ENCODE measurements at regions not wholly inside any gene's neighbourhood (a gene's known extent, or its start where the extent isn't known, plus 50 kb on each side); places are given as distances from the start of the nearest gene placed in this dataset.

DNA sequence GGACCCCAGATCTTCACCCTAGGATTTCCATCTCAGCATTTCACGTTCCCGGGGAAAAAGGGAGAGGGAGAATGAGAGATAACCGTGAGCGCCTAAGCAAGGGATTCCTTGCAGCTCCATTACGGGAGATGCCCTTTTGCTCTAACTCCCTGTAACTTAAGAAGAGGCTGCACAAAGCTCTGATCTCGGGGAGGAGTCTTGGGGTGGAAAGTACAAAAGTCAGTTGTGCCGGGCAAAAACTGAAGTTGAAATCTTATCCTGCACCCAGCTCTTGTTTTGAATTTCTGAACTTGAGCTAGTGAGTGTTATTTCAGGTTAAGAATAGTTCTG, 256.4 kb upstream of the SOX21 start:
- no peak for DNase-seq

DNA sequence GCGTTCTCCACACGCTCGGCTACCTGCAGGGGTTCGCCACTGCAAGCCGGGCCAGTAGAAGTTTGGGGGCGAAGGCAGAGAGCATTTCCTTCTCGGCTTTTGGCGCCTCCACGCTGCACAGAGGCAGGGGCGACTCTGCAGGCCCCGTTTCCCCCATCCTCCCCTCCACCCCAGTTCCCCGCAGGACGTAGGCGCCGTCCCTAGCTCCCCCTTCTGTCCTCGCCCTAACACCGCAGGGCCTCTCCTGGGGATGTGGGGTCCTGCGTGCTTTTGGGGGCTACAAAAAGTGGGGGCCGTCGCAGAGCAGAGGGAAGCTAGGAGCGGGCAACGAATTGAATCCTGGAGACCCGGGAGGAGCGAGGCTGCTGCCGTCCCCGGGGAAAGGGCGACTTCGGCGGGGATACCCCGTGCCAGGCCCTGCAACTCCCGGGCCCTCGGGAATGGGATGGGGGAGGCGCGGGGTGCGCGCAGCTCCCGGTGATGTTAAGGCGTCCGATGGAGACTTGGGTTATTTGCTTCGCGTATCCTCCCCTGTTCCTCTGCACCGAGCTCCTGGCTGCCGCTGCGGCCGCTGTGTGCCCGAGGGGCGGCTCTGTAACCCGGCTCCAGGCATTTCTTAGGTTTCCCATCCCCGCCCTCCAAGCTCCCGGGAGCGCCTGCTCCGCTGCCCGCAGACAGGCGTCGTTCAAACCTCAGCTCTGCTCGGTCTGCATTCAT, 255.9 kb upstream of the SOX21 start:
- DNase-seq, result no peak

DNA sequence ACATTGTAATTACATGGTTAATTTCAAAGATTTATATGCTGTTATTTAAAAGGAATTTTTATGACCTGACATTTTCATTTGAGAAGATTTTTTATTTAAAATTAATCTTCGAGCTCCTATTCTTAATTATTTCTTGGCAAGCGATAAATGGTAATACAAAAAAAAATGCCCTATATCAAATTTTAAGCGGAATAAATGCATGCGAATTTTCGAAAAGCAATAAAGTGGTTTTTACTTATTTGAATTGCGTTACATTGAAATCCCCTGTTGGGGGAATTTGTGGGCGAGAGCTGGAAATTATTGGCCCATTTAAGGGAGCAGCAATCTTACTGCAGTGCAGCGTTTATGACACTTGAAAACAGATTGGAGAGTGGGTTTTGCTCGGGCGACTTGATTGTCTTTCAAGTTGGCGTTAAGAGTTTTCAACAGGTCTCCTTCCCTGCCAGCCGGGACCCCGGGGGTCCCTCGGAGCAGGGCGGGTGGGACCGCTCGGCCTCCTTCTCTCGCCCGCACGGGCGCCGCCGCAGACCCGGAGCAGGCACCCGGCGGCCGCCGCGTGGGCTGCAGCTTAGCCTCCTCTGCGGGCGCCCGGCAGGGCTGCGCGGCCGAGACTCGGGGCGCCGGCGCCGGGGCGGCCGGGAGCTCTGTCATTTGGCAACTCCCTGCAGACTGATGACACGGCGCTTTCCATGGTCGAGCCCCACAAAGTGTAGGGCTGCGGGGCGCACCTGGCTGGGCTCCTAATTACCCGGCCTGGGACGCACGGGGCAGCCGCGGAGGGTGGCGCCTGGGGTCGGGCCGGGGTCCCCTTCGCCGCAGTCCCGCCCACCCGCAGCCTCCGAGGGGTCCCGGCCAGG, 255.1 kb upstream of the SOX21 start:
- DNase-seq, result no peak

DNA sequence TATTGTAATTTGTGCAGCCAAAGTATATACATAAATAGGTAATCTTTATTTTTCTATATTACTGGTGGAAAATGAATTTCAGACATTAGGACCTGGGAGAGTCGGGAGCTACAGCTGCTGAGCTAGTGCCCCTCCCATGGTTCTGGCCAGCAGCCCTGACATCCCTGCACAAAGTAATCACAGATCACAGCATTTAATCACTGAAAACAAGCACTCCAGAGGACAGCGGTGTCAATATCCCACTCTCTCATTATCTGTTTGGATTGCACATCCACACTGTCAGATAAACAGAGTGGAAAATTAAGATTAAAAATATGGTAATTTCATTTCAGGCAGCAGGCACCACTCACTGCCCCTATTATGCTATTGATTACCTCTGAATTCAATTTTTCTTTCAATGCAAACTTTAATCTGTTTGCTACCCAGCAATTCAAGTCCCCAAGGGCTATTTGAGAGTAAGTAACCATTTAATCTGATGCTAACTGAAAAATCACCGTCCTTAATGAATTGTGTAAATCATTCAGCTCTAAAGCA, 254.1 kb upstream of the SOX21 start:
- DNase-seq, result no peak

DNA sequence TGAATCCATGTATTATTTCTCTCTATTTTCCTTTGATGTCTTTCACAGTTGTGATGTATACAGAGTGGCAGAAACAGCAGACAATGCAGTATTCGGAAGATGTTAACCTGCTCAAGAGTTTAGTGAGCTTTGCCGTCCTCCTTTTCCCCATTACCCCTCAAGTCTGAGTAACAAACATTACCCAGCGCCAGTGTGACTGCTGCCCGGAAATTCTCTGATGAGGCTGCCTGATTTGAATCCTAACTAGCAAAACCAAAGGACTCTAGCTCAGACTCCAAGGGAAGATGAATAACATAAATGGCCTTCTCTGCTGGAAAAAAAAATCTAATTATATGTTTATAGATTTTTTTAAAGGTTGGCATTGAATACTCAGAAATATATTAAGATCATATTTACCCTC, 247.3 kb upstream of the SOX21 start:
- no peak for DNase-seq

DNA sequence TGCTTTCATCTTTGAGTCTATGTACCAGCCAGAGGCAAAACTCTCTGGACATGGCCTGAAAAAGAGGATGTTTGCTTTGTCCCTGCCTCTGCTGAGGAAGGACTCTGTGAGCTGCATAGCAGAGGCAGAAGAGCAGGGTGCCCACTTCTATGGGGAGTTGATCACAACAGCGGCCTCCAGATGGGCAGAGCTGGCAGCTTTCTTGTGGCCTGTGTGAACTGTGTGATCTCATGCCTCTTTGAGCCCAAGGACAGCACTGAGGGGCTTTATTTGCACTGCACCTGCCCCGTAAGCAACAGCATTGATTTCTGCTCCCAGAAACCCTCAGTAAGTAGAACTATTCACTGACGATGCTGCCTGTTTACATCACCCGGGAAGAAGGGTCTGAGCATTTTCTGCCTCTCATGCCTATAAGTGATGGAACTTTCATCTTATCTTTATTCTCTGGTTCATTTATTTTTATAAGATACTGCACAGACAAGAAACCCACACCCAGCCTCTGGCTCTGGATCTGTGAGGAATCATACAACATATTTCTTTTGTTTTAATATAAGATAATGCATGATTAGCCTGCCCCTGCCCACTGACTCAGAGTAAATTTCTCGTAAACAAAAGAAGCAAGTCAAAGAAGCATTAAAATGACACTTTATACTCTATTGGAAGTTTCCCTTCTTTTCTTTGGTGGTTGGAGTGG, 244.2 kb upstream of the SOX21 start:
- no peak for DNase-seq

DNA sequence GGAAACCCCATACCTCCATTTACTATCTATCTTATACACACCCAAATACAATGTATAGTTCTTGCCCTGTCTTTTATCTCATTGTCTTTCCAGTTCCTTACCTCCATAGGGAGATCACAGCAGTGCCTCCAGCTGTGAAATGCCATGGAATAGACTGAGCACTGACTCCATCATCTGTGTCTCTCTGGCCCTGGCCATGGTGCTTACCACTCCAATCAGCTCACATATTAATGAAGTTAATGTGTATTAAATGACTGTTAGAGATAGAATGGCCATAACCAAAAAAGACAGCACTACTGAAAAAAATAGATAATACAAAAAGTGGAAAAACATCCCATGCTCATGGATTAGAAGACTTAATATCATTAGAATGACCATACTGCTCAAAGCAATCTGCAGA, 240.4 kb upstream of the SOX21 start:
- no peak for DNase-seq

DNA sequence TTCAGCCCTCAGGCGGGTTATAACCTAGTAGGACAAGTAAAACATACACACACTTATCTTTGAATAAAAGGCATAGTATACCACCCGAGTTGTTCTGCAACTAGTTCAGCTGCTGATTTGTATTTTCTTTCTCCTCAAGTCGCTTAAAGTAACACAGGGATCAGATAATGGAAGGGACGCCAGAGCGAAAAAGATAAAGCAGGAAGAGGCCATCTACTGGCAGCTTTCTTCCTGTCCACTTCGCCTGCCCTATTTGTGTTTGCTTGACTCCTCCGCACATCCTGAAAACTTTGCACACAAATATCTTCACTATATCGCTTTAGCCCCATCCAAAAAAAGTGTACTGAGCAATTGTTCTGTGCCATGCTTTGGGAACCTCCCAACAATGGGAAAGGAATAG, 238.0 kb upstream of the SOX21 start:
- no peak for DNase-seq

DNA sequence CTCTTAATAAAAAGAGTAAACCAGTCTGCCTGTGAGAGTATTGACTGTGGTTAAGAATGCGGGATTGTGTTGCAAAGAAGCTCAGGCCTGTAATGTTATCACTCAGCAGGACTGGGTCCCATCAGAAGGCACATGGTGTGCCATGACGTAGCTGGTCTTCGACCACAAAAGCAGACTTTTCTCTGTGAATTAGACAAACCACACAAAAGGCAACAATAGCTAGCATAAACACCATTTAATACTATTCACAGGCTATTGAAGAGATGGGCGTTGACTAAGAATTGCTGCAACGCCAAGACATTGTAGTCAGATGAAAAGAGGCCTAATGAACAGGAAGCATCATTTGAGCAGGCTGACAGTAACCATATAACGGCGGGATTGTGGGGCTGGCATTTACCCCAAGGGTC, 235.6 kb upstream of the SOX21 start:
- no peak for DNase-seq

DNA sequence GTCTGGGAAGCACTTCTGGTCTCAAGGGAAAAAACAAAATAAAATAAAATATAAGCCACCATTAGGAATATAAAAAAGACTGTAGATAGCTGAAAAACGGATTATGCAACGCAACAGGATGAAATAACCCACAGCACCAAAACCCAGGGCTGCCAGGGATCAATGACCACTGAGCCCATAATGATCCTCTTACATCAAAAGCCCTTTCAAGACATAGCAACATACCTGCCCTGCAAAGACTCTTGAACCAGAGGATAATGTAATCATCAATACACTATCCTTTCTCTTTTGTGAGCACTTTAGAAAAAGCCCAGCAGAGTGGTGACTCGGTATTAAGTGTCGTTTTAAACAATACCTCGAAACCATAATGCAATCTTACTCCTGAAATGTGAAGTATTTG, 235.0 kb upstream of the SOX21 start:
- DNase-seq, result no peak

DNA sequence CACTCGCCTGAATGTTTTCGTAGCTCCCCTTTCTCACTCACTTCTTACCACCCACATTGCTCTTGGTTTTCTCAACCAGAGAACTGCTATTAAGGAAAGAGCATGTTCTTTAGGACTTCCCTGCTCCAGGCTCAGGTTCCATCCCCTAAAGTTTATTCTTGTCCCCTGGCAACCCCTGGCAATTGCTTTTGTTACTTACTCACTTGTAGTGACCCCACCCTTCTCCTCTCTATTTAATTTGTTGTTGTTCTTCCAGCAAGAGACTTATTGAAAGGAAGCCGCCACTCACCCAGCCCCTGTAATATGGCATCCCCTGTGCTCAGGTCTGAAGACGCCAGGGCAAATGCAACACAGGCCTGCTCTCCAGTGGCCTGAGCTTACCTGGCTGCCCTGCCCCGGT, 233.7 kb upstream of the SOX21 start:
- DNase-seq, result no peak

DNA sequence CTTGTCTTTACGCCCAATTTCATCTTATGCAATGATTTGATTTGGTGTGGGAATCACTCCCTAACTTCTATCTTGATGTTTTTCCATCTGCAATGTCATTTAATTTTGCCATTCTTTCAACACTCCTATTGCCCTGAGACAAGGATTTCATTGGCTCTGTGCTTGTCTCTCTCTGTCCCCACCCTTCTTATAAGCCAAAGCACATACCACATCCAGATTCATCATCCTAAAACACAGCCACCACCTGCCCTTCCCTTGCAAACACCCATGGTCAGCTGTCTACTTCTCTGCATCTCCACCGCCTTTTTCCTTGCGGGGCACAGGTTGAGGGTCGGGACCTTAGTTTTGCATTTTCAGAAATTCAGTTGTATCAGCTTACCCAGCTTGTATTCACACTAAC, 225.8 kb upstream of the SOX21 start:
- DNase-seq, result no peak

DNA sequence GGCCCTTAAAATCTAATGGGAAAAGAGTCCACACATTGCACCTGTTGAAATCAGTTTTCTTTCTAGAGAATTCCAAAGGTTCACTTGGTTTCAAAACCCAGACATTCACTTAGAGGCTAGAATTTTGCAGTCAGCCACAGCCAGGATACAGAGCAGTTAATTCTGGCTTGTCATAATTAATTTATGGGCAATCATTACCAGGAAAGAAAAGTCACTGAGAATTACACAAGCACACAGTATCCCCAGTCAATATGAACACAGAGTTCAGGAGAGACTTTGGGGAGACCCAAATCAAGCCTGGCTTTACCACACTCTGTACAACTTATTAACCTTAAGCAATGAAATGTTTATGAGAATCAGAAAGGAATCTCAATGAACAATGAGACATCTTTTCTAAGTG, 224.3 kb upstream of the SOX21 start:
- no peak for DNase-seq

DNA sequence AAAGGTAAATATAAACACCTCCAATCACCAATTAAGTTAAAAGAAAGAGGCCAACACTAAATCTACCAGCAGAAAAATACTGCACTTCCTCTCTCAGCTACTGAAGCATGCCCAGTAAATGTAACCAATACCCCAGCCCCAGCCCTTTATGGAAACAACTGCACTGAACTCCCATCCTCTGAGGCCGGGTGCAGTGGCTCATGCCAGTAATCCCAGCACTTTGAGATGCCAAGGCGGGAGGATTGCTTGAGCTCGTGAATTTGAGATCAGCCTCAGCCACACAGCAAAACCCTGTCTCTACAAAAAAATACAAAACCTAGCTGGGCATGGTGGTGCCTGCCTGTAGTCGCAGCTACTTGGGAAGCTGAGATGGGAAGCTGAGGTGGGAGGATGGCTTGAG, 221.6 kb upstream of the SOX21 start:
- no peak for DNase-seq

DNA sequence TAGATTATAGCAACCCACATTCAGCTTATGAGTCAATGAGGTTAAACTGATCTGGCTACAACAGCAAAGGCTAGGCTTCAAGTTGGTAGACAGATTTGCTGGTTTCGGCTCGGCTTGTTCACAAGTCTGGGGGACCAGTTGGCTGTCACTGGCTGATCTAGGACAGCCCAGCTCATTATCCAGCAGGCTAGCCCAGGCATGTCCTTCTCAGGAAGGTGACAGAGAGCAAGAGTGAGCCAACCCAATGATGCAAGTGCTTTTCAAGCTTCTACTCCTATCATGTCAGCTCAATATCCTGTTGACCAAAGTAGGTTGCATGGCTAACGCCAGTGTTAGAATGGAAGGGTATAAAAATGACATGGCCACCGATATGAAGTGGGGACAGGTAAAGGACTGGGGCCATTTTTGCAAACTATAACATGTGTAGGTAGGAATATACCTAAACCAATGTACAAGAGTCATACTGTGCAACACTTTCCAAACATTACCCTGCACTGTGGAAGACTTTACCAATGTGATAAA, 220.9 kb upstream of the SOX21 start:
- no peak for DNase-seq

DNA sequence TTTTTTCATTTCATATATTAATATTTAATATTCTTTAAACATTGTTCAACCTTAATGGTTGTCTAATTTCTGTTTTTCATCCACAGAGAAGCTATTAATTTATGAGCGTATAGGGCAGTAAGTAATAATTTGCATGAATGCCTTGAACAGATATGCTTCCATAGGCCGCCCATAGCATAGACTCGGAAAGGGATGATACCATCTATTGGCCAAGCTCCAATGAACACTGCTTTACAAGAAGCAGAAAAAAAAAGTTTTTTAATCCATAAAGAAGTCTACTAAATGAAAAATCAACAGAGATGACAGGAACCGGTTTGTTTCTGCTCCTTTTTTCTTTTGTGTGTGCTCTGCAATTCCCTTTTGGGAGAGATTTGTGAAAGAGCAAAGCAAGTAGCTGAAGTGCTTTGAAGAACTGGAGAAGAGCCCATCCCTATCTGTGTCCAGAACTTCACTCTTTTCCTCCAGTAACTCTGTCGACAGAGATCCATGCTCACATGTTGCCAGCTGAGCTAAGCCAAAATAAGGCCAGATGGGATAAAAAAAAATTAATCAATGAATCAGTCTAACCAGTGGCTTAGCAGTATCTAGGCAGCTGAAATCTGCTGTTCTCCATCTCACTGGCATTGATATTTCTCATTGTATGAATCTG, 215.9 kb upstream of the SOX21 start:
- no peak for DNase-seq

DNA sequence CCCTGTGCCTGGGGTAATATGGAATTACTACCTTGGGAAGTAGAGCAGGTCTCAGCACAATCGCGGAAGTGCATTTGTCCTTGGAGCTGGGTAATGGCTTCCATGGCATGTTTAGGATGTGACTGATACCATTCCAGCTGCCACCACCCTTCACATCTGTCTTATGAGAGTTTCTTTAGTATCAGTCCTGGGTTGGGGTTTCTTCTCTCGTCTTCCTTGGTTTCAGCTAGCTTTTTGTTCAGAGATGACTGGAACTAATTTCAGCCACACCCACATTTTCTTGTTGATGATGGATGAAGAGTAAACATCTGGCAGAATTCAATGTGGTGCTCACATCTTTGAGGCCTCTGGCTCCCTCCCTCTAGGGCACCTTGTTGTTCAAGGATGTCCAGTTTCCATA, 212.9 kb upstream of the SOX21 start:
- no peak for DNase-seq

DNA sequence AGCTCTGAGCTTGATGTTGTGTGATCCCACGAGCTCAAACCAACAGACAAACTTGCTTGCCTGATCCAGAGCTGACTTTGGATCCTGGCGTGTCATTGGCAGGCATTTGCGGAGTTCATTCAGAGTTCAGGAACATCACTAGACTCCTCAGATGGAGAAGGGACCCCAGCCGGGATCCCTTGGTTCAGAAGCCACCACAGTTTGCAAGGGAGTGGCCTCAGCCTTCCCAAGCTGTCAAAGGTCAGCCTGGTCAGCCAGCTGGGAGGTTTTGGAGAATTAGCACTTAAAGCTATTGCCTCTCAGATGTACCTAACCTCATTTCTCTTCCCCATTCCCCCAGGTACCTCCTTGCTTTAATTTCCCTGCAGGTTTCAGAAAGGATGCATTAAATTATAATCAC, 208.8 kb upstream of the SOX21 start:
- no peak for DNase-seq

DNA sequence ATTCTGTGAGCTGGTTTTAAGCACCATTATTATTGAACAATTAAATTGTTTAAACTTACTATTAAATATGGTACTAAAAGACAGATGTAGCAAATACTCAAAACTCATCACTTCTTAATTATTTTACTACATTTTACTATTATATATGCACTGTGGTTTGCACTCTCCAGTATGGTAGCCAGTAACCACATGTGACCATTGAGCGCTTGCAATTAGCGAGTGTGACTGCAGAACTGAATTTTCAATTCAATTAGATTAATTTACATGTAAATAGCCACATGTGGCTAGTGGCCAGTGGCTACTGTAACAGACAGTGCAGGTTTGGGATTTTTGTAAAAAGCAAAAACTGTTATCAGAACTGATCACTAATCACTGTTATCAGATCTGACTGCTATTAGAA, 208.2 kb upstream of the SOX21 start:
- no peak for DNase-seq

DNA sequence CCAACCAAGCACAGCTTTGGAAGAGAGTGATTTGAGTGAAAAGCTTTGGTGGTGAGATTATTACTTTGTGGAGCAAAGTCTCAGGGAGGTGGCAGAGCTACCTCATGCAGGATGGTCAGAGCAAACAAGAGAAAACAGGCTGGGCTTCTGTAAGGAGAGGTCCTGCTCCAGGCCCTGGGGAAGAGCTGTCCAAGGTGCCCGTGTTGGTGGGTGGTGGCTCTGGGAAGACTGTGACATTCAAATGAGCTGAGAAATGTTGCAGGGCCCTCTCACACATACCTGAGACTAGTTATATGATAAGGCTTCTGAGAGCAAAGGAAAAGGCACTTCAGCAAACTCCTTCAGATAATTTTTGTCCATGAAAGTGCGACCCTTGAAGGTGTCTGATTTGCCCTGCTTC, 205.5 kb upstream of the SOX21 start:
- no peak for DNase-seq

DNA sequence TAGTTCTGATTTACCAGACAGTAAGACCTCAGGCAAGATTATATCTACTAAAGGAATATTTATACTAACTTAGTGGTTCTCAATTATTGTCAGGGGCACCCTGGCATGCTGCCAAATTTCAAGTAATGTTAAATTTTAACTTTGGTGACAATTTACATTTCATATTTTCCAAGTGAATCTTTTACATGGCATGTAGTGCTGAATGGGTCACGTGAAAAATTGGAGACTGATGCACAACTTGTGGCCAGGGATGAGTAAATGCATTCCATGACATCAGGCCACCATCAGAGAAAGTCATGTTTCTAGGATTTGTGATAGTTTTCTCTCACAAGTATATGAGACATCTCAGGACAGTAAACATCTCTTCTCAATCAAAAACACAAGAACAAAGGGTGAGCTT, 202.6 kb upstream of the SOX21 start:
- no peak for DNase-seq

DNA sequence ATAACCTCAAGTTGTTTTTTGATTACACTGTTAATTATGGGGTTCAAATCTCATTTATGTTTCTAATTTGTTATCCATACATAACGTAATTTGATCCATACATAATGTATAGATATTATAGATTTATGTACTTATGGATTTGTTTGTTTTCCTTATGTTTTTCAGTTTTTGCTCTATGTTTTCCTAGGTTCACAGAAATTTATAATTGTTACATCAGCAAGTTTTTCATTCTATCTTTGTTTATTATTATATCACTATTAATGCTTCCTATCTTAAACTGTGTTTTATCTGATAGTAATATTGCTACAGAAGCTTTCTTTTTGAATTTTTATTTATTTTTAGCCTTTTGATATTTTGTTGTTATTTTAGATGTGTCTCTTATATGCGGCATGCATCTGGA, 194.3 kb upstream of the SOX21 start:
- DNase-seq, result no peak

DNA sequence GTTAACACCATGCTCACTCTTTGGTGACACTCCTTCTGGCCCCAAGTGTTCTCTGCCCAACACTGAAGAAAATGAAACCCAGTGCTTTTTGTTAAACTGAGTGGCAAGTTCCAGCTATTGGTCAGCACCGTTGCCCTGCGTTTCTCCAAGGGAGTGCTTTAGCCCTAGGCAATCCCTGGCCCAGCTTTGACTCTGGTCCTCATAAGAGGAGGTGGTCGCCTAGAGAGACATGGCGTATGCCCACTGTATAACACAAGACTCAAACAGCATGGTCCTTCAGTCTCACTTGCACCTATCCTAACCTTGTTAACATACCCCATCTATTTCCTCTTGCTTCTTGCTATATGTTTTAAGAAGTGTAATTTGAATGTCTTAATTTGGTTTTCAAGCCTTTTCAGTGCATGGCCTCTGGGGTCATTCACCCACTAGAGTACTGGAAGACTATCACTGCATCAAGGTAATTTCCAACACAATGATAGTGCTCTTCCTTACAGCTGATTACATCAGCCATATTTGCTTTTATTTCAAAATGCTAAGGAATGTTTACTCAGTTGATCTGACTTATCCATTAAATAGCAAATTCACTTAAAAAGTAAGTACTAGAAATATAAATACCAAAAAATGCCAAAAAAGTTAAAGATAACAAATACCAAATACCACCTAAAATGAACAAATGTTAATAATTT, 190.5 kb upstream of the SOX21 start:
- no peak for DNase-seq

Measured in NCI-H446 (cell line).